Kidney epithelial cell (primary cell): ENCODE measurements at regions not wholly inside any gene's neighbourhood (a gene's known extent, or its start where the extent isn't known, plus 50 kb on each side); places are given as distances from the start of the nearest gene placed in this dataset.

Source experiments
- DNase-seq: peaks from one replicate; pipeline ENCODE4 v3.0.0-alpha.2; 2010; ENCODE audit warnings: low read depth
- H3K27me3 ChIP-seq: 2 replicates; pipeline ENCODE4 v1.6.0; 2011; ENCODE audit warnings: low read length; ENCODE audit not compliant: control insufficient read depth, insufficient read depth
- H3K36me3 ChIP-seq: 2 replicates; pipeline ENCODE4 v1.5.1; 2011; ENCODE audit warnings: low read length; ENCODE audit not compliant: control insufficient read depth, insufficient read depth
- H3K4me3 ChIP-seq: 2 replicates; pipeline ENCODE4 v1.5.1; 2011; ENCODE audit warnings: low read depth, mild to moderate bottlenecking, control low read depth, low read length
- CTCF ChIP-seq: IDR thresholded peaks from 2 replicates; pipeline ENCODE4 v1.5.1; 2011; ENCODE audit warnings: mild to moderate bottlenecking, moderate library complexity, low read length, control low read depth, inconsistent platforms; ENCODE audit not compliant: insufficient read depth, poor library complexity, severe bottlenecking

DNA sequence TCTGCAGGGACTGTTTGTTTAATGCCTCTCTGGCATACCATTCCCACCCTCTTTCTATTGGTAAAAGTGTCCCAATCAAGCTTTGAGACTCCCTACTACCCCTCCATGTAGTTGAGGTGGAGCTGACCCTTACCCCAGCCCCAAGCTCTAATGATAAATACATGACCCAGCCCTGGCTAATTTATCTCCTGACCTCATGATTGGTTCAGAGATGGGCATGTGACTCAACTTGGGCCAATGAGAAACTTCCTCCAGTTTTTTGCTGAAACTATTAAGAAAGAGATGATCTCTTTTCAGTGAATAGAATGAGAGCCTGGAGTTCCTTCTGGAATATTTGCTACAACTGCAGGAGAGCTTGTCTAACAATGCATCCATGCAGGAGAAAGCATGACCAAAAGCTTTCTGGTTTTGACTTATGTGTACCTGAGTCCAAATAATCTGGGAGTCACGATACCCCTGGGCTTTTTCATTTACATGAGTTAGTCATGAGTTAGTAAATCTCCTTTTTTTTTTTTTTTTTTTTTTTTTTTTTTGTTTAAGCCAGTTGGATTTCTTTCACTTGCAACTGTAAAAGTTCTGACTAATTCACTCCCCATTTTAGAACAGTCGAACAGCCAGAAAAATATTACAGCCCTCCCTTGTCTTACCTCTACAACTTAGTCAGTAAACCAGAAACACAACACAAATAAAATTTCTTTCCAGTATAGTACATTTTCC is 66.5 kb upstream of the TLK1 start:
- no peak for DNase-seq
- Histone ChIP-seq H3K4me3 (no peak overlapping the region), H3K27me3 (no peaks in the 10 kb centered on the region), H3K36me3 (no peaks in the 10 kb centered on the region)
- TF ChIP-seq CTCF = no peak

- Histone ChIP-seq H3K27me3 (no peaks in the 10 kb centered on the region), H3K4me3 (no peak overlapping the region), H3K36me3 (no peaks in the 10 kb centered on the region)
- no peak for TF ChIP-seq CTCF
- DNase-seq = no peak
These were observed 65.8 kb upstream of the TLK1 start for GRCh38 chr2:171226461-171226860.

DNA sequence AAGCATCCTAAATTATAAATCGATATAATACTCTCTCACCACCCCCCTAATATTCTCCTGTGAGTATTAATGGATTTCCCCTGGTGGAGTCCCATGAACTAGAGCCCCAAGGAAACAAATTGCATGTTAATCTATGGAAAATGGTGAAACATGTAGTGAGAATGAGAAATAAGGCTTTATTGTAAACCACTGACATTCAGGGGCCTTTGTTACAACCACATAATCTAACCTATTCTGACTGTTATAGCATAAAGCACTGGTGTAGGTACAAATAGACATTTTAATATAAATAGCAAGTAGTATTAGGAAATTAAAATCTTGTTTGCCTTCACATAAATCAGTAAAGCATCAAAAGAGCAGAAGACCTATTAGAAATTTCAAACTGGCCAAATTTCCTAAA is 65.3 kb upstream of the TLK1 start:
- no peak for DNase-seq
- Histone ChIP-seq H3K36me3 (no peaks in the 10 kb centered on the region), H3K27me3 (no peaks in the 10 kb centered on the region), H3K4me3 (no peak overlapping the region)
- TF ChIP-seq CTCF = no peak

DNA sequence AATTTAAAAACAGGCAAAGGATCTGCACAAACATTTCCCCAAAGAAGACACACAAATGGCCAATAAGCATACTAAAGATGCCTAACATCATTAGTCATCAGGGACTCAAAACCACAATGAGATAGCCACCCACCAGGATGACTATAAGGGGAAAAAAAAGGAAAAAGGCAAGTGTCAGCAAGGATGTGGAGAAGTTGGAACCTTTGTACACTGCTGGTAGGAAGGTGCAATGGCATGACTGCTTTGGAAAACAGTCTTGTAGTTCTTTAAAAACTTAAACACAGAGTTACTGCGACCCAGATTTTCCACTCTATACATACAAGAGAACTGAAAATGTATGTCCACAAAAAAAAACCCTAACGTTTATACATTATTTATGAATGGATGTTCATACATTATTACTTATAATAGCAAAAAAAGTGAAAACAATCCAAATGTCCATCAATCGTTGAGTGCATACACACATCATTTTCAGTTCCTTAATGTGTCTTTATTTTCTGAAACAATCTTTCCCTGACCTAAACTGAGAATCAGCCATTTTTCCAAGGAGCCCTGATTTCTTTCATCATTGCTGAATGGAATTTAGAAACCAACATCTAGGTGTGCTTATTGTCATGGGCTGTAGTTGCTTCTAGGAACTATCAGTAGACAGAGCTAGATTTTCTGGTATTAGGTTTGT is 64.7 kb upstream of the TLK1 start:
- peak; percentile 30 for TF ChIP-seq CTCF
- peak; percentile 94 for DNase-seq
- Histone ChIP-seq H3K27me3 (no peaks in the 10 kb centered on the region), H3K4me3 (no peak overlapping the region), H3K36me3 (no peaks in the 10 kb centered on the region)

DNA sequence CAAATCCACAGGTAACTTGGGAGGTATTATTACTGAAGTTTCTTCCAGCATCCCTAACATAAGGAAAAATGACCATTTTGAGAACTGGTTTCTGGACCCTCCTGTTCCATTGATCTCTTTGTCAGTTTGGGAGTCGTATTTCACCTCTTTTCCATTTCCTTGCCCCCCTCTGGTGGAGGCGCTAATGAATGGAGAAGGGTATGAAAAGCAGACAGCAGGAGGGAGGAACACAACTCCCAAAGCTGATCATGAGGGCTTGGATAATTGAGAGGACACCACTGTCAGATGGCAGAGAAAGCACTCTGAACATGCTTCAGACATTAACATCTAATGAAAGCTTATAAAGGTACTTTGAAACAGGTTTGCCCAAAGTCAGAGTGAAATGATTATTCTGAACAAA is 56.6 kb upstream of the TLK1 start:
- DNase-seq = no peak
- Histone ChIP-seq H3K27me3 (no peaks in the 10 kb centered on the region), H3K36me3 (no peaks in the 10 kb centered on the region), H3K4me3 (no peak overlapping the region)
- TF ChIP-seq CTCF = no peak
